OCI-LY1 (cell line): ENCODE measurements at regions not wholly inside any gene's neighbourhood (a gene's known extent, or its start where the extent isn't known, plus 50 kb on each side); places are given as distances from the start of the nearest gene placed in this dataset.
"Not testable (repeated sequence)": the region's sequence is repeated elsewhere in the genome, so short reads cannot be mapped to it uniquely, and the experiment has no call there.

Experiments used
- H2AFZ ChIP-seq: fragments of 200-600 bp; sonication (generic), shearing (Covaris generic); 2 replicates; pipeline ENCODE4 v1.6.0; 2014; ENCODE audit warnings: antibody characterized with exemption, mild to moderate bottlenecking, low read length
- H3F3A ChIP-seq: fragments of 200-600 bp; sonication (generic), shearing (Covaris generic); 2 replicates; pipeline ENCODE4 v1.6.0; 2014; ENCODE audit warnings: mild to moderate bottlenecking, antibody characterized with exemption, low read length, moderate library complexity; ENCODE audit not compliant: insufficient read depth
- H3K27ac ChIP-seq: fragments of 200-600 bp; sonication (generic); 2 replicates; pipeline ENCODE4 v1.5.1; 2014; ENCODE audit warnings: low read length, mixed run types, mild to moderate bottlenecking, low read depth; ENCODE audit not compliant: poor library complexity, severe bottlenecking
- H3K27me3 ChIP-seq: fragments of 200-600 bp; sonication (generic); 2 replicates; pipeline ENCODE4 v1.6.0; 2014; ENCODE audit warnings: antibody characterized with exemption, mild to moderate bottlenecking, low read length, moderate library complexity; ENCODE audit not compliant: insufficient read depth
- H3K36me3 ChIP-seq: fragments of 200-600 bp; sonication (generic); 2 replicates; pipeline ENCODE4 v1.6.1; 2014; ENCODE audit warnings: mild to moderate bottlenecking, antibody characterized with exemption, low read length, moderate library complexity, mixed read lengths; ENCODE audit not compliant: insufficient read depth
- H3K4me1 ChIP-seq: fragments of 200-600 bp; sonication (generic); 2 replicates; pipeline ENCODE4 v1.5.1; 2014; ENCODE audit warnings: mild to moderate bottlenecking, low read length, moderate library complexity; ENCODE audit not compliant: insufficient read depth, severe bottlenecking
- H3K4me2 ChIP-seq: fragments of 200-600 bp; sonication (generic), shearing (Covaris generic); 2 replicates; pipeline ENCODE4 v1.6.1; 2014; ENCODE audit warnings: low read length
- H3K4me3 ChIP-seq: fragments of 200-600 bp; sonication (generic); 2 replicates; pipeline ENCODE4 v1.5.1; 2014; ENCODE audit warnings: low read length, low read depth, mild to moderate bottlenecking, mixed read lengths; ENCODE audit not compliant: poor library complexity, severe bottlenecking
- H3K79me2 ChIP-seq: fragments of 200-600 bp; shearing (Covaris generic); 2 replicates; pipeline ENCODE4 v1.6.1; 2016; ENCODE audit warnings: mixed run types, low read length, mixed read lengths; ENCODE audit not compliant: insufficient read depth
- H3K9ac ChIP-seq: fragments of 200-600 bp; sonication (generic), shearing (Covaris generic); 2 replicates; pipeline ENCODE4 v1.6.1; 2014; ENCODE audit warnings: mild to moderate bottlenecking, low read length, mixed read lengths
- H3K9me2 ChIP-seq: fragments of 200-600 bp; sonication (generic), shearing (Covaris generic); 2 replicates; pipeline ENCODE4 v1.6.1; 2014; ENCODE audit warnings: low read depth, mild to moderate bottlenecking, low read length, mixed read lengths
- H3K9me3 ChIP-seq: fragments of 200-600 bp; shearing (Covaris generic); 2 replicates; pipeline ENCODE4 v1.6.1; 2014; ENCODE audit warnings: low read length, mixed read lengths
- H4K20me1 ChIP-seq: fragments of 200-600 bp; sonication (generic), shearing (Covaris generic); 2 replicates; pipeline ENCODE4 v1.6.0; 2016; ENCODE audit warnings: mild to moderate bottlenecking, low read length; ENCODE audit not compliant: insufficient read depth
- EZH2 ChIP-seq: fragments of 200-600 bp; sonication (generic), shearing (Covaris generic); IDR thresholded peaks from 2 replicates; pipeline ENCODE4 v1.8.0; 2017; ENCODE audit warnings: borderline replicate concordance, mixed run types, mild to moderate bottlenecking, antibody characterized with exemption, low read length, moderate library complexity, mixed read lengths
- TF ChIP-seq, protein P1 (sequence below): fragments of 200-600 bp; sonication (generic), shearing (Covaris generic); IDR thresholded peaks from 2 replicates; pipeline ENCODE4 v1.5.1; 2017; ENCODE audit warnings: mild to moderate bottlenecking, antibody characterized with exemption, low read length, moderate library complexity, mixed read lengths

DNA sequence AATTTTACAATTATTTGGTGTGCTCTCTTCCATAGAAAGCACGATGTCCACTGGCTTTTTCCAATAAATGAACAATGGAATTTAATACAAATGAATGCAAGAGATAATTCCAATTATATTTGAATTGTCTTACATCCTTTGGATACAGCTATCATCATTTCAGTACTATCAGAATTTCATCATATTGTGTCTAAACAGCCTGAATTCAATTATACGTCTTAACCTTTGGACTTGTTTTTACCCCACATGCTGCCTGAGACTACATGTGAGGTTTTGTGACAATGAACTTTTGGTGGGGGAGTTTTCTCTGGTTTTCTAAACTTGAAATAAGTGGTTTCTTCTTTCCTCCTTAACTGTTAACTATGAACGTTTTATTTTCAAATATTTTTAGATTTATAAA is 1176.0 kb downstream of the EPHA7 start:
- no peaks in the 10 kb centered on the region for H3K79me2 ChIP-seq

DNA sequence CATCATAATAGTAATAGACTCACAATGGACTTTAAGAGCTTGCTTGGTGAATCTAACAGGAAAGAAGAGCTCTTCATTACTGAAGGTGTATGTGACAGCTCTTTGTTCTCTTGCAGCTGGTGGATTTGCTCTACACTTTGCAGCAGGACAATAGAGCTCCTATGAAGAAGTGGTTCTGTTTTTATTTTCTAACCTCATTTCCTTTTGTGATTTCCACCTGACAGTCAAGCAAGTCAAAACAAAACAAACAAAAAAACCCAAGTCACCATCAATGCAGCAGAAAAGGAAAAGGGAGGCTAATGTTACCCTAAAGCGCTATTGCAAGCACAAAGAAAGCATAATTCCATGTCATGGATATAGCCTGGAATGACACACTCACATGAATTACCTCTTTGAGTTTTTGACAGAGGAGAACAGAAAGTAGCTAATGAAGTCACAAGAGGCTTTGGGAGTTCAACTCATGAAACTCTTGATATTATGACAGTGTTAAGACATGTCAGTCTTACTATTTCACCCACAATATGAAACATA is 1188.1 kb downstream of the EPHA7 start:
- Histone ChIP-seq H3K36me3 (no peaks in the 10 kb centered on the region), H3K27me3 (no peaks in the 10 kb centered on the region), H3K9me3 (no peaks in the 10 kb centered on the region), H3K9me2 (no peaks in the 10 kb centered on the region), H3K4me3 (no peak overlapping the region), H3K79me2 (no peaks in the 10 kb centered on the region), H2AFZ (no peak overlapping the region), H3K4me1 (no peaks in the 10 kb centered on the region), H3K27ac (no peak overlapping the region), H3K4me2 (no peak overlapping the region), H3K9ac (no peak overlapping the region), H4K20me1 (no peaks in the 10 kb centered on the region), H3F3A (no peaks in the 10 kb centered on the region)
- TF ChIP-seq, protein P1, sequence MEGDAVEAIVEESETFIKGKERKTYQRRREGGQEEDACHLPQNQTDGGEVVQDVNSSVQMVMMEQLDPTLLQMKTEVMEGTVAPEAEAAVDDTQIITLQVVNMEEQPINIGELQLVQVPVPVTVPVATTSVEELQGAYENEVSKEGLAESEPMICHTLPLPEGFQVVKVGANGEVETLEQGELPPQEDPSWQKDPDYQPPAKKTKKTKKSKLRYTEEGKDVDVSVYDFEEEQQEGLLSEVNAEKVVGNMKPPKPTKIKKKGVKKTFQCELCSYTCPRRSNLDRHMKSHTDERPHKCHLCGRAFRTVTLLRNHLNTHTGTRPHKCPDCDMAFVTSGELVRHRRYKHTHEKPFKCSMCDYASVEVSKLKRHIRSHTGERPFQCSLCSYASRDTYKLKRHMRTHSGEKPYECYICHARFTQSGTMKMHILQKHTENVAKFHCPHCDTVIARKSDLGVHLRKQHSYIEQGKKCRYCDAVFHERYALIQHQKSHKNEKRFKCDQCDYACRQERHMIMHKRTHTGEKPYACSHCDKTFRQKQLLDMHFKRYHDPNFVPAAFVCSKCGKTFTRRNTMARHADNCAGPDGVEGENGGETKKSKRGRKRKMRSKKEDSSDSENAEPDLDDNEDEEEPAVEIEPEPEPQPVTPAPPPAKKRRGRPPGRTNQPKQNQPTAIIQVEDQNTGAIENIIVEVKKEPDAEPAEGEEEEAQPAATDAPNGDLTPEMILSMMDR, result no peak
- TF ChIP-seq EZH2, result no peak

More for the DNA sequence above, 1176.0 kb downstream of the EPHA7 start:
- Histone ChIP-seq H3K27ac (no peak overlapping the region), H2AFZ (no peak overlapping the region), H3K27me3 (no peaks in the 10 kb centered on the region), H3K9me2 (no peaks in the 10 kb centered on the region), H4K20me1 (no peaks in the 10 kb centered on the region), H3K9ac (no peak overlapping the region), H3K4me1 (no peaks in the 10 kb centered on the region), H3K9me3 (no peaks in the 10 kb centered on the region), H3K4me2 (no peak overlapping the region), H3K36me3 (no peaks in the 10 kb centered on the region), H3F3A (no peaks in the 10 kb centered on the region), H3K4me3 (no peak overlapping the region)
- no peak for TF ChIP-seq EZH2
- TF ChIP-seq, protein P1, result no peak

DNA sequence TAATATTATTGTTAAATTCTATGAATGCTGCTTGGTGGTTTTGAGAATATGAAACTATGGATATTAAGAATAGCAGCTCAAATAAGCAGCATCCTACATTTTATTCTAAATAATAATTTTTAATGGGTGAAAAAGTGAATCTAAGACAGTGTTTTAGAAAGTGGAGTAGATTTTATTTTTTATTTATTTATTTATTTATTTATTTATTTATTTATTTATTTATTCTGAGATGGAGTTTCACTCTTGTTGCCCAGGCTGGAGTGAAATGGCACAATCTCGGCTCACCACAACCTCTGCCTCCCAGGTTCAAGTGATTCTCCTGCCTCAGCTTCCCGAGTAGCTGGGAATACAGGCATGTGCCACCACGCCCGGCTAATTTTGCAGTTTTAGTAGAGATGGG is 1199.4 kb downstream of the EPHA7 start:
- not testable (repeated sequence) for H2AFZ ChIP-seq, H3K36me3 ChIP-seq, H3K4me2 ChIP-seq, H3K9me3 ChIP-seq, H3K4me1 ChIP-seq, H3F3A ChIP-seq, H3K4me3 ChIP-seq, H3K27ac ChIP-seq, H3K9me2 ChIP-seq, H3K9ac ChIP-seq, H4K20me1 ChIP-seq, H3K27me3 ChIP-seq, H3K79me2 ChIP-seq

DNA sequence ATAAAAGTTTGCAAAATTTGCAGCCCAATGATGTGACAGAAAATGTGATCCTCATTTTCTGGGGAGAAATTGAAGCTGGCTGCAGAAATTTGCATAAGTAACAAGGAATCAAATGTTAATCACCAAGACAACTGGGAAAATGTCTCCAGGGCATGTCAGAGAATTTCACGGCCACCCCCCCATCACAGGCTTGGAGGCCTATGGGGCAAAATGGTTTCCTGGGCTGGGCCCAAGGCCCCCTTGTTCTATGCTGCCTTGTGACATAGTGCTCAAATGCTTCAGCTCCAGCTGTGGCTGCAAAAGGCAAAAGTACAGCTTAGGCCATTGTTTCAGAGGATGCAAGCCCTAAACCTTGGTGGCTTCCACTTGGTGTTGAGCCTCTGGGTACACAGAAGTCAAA is 1202.6 kb downstream of the EPHA7 start:
- no peaks in the 10 kb centered on the region for H3F3A ChIP-seq
- H3K4me1 ChIP-seq, result no peaks in the 10 kb centered on the region
- no peak for TF ChIP-seq EZH2
- TF ChIP-seq, protein P1, result no peak
- H3K9me2 ChIP-seq, result no peaks in the 10 kb centered on the region
- no peak overlapping the region for H3K4me3 ChIP-seq
- H2AFZ ChIP-seq, result no peak overlapping the region
- no peaks in the 10 kb centered on the region for H3K9me3 ChIP-seq
- H3K79me2 ChIP-seq, result no peaks in the 10 kb centered on the region
- H3K27me3 ChIP-seq, result no peaks in the 10 kb centered on the region
- no peak overlapping the region for H3K9ac ChIP-seq
- no peak overlapping the region for H3K4me2 ChIP-seq
- H3K36me3 ChIP-seq, result no peaks in the 10 kb centered on the region
- H4K20me1 ChIP-seq, result no peaks in the 10 kb centered on the region
- H3K27ac ChIP-seq, result no peak overlapping the region
